GM13976 (cell line): ENCODE measurements at regions not wholly inside any gene's neighbourhood (a gene's known extent, or its start where the extent isn't known, plus 50 kb on each side); places are given as distances from the start of the nearest gene placed in this dataset.
"Not testable (repeated sequence)": the region's sequence is repeated elsewhere in the genome, so short reads cannot be mapped to it uniquely, and the experiment has no call there.

Experiments used
- DNase-seq: peaks from one replicate; pipeline ENCODE4 v3.0.0; 2012; ENCODE audit warnings: low spot score
- CTCF ChIP-seq: IDR thresholded peaks from 2 replicates; pipeline ENCODE4 v1.5.1; 2012; ENCODE audit warnings: borderline replicate concordance, mild to moderate bottlenecking; ENCODE audit not compliant: insufficient read depth; ENCODE audit errors: extremely low read depth, missing control alignments, control extremely low read depth
- in situ Hi-C: fragments of 300-500 bp; cut with MboI; formaldehyde crosslinking; loops from one replicate; pipeline ENCODE4 v1.12.0; 2022; ENCODE audit warnings: low sequenced_read_pairs, mixed read lengths, inconsistent platforms; ENCODE audit not compliant: unreplicated experiment

GRCh38 chrX:112235547-112235946 is 153.0 kb upstream of the TRPC5 start:
- in situ Hi-C loops: no loop called here
- DNase-seq: no peak
- no peak for TF ChIP-seq CTCF

GRCh38 chrX:112233164-112233563 is 150.6 kb upstream of the TRPC5 start:
- no peak for TF ChIP-seq CTCF
- DNase-seq: no peak
- in situ Hi-C loops: no loop called here

GRCh38 chrX:112226795-112227194 is 144.2 kb upstream of the TRPC5 start:
- DNase-seq, in situ Hi-C loops: not testable (repeated sequence)

GRCh38 chrX:112223391-112223790 is 140.8 kb upstream of the TRPC5 start:
- in situ Hi-C loops: no loop called here
- DNase-seq: no peak
- TF ChIP-seq CTCF: no peak

GRCh38 chrX:112218388-112218787 is 135.8 kb upstream of the TRPC5 start:
- TF ChIP-seq CTCF: no peak
- in situ Hi-C loops: no loop called here
- no peak for DNase-seq

GRCh38 chrX:112211459-112211858 is 128.9 kb upstream of the TRPC5 start:
- DNase-seq: no peak
- no peak for TF ChIP-seq CTCF
- in situ Hi-C loops: no loop called here

- no peak for TF ChIP-seq CTCF
- no peak for DNase-seq
- in situ Hi-C loops: no loop called here
These were observed 115.3 kb upstream of the TRPC5 start for GRCh38 chrX:112197840-112198239.
